GM12878 (cell line): ENCODE measurements at regions not wholly inside any gene's neighbourhood (a gene's known extent, or its start where the extent isn't known, plus 50 kb on each side); places are given as distances from the start of the nearest gene placed in this dataset.

Experiments
- ATAC-seq: fragments of 200-7000 bp; cut with Tn5 transposase; 3 replicates; pipeline ENCODE4 v1.9.1; 2020; ENCODE audit warnings: mild to moderate bottlenecking, moderate library complexity
- BruUV-seq: library from RNA; stranded (reverse); fragments of 400-500 nt; replicated peaks from 2 replicates; lab custom pipeline; 2021; lab: Mats Ljungman, UMichigan
- CTCF ChIA-PET: fragments of 300-600 bp; sonication (Branson Sonifier 250); formaldehyde crosslinking; extraction: SDS; loops from one replicate; lab custom pipeline; 2021; ENCODE audit warnings: inconsistent platforms; lab: Yijun Ruan, JAX
- POLR2A ChIA-PET: fragments of 350-600 bp; formaldehyde crosslinking; extraction: SDS; loops from one replicate; lab custom pipeline; 2021; ENCODE audit warnings: inconsistent platforms; lab: Charles Lee
- RAD21 ChIA-PET: fragments of 300-600 bp; sonication (Branson Sonifier 250); formaldehyde crosslinking; loops from one replicate; lab custom pipeline; 2023; ENCODE audit warnings: antibody characterized with exemption; ENCODE audit not compliant: unreplicated experiment; lab: Charles Lee
- SMC1A ChIA-PET: fragments of 300-600 bp; sonication (Branson Sonifier 250); formaldehyde crosslinking; loops from one replicate; lab custom pipeline; 2023; ENCODE audit not compliant: unreplicated experiment, uncharacterized antibody; lab: Charles Lee
- DNase-seq: peaks from one replicate; pipeline ENCODE4 v3.0.0-alpha.2; 2011; ENCODE audit warnings: low read depth, low spot score
- FAIRE-seq: peaks from 3 replicates; lab custom pipeline; 2011; peaks lifted over from hg19 to GRCh38; lab: Jason Lieb, UNC
- H2AFZ ChIP-seq: 2 replicates; pipeline ENCODE4 v1.6.0; 2011; ENCODE audit warnings: low read depth, low read length, control low read depth; ENCODE audit not compliant: control insufficient read depth
- H3K27ac ChIP-seq: 2 replicates; pipeline ENCODE4 v1.5.1; 2011; ENCODE audit warnings: control low read depth; ENCODE audit not compliant: control insufficient read depth, insufficient read depth
- H3K27me3 ChIP-seq, 2 experiments: replicated peaks in 1 of 2; 2 replicates each; pipeline versions ENCODE4 v1.6.0 to v1.6.1; 2011; ENCODE audit warnings: low read length in 1 of 2; ENCODE audit not compliant: control insufficient read depth in 2 of 2, insufficient read depth in 2 of 2
- H3K36me3 ChIP-seq, 2 experiments: 2 replicates each; pipeline ENCODE4 v1.5.1; 2011; ENCODE audit warnings: low read length in 1 of 2; ENCODE audit not compliant: control insufficient read depth in 2 of 2, insufficient read depth in 2 of 2
- H3K4me1 ChIP-seq: 2 replicates; pipeline ENCODE4 v1.6.1; 2011; ENCODE audit warnings: mild to moderate bottlenecking, low read length, moderate library complexity, mixed read lengths; ENCODE audit not compliant: control insufficient read depth, insufficient read depth
- H3K4me2 ChIP-seq: 2 replicates; pipeline ENCODE4 v1.6.0; 2011; ENCODE audit warnings: control low read depth; ENCODE audit not compliant: control insufficient read depth, insufficient read depth
- H3K4me3 ChIP-seq: fragments of 200-600 bp; sonication (generic); 2 replicates; pipeline ENCODE4 v1.5.1; 2016
- H3K79me2 ChIP-seq: 2 replicates; pipeline ENCODE4 v1.6.0; 2011; ENCODE audit warnings: low read length; ENCODE audit not compliant: control insufficient read depth, insufficient read depth
- H3K9ac ChIP-seq: 2 replicates; pipeline ENCODE4 v1.8.0; 2011; ENCODE audit warnings: low read length, control low read depth, mixed read lengths; ENCODE audit not compliant: control insufficient read depth, insufficient read depth
- H3K9me3 ChIP-seq: replicated peaks from 3 replicates; pipeline ENCODE4 v1.5.1; 2011; ENCODE audit warnings: mild to moderate bottlenecking, low read length; ENCODE audit not compliant: control insufficient read depth, insufficient read depth
- H4K20me1 ChIP-seq: 2 replicates; pipeline ENCODE4 v1.6.0; 2011; ENCODE audit not compliant: control insufficient read depth, insufficient read depth
- BCL11A ChIP-seq: IDR thresholded peaks from 2 replicates; pipeline ENCODE4 v1.6.1; 2011; ENCODE audit warnings: low read depth, low read length
- CEBPB ChIP-seq, 2 experiments: fragments of 150-350 bp in 1 of 2; IDR thresholded peaks; 2 replicates each; pipeline ENCODE4 v1.6.1; 2012 to 2014; ENCODE audit warnings: low read depth in 2 of 2, low read length in 2 of 2, borderline replicate concordance in 1 of 2, inconsistent platforms in 1 of 2
- HDGF ChIP-seq: fragments of 450-650 bp; IDR thresholded peaks from 2 replicates; pipeline ENCODE4 v1.6.1; 2016; ENCODE audit warnings: antibody characterized with exemption
- IKZF2 ChIP-seq, 2 experiments: fragments of 450-650 bp; IDR thresholded peaks; 2 replicates each; pipeline ENCODE4 v1.6.1; 2017; ENCODE audit warnings: mild to moderate bottlenecking in 2 of 2, moderate library complexity in 2 of 2
- JUNB ChIP-seq: IDR thresholded peaks from 2 replicates; pipeline ENCODE4 v1.6.1; 2016; ENCODE audit warnings: antibody characterized with exemption, mild to moderate bottlenecking
- MLLT1 ChIP-seq: fragments of 450-650 bp; IDR thresholded peaks from 2 replicates; pipeline ENCODE4 v1.6.1; 2016; ENCODE audit warnings: mild to moderate bottlenecking
- NR2F1 ChIP-seq: fragments of 450-650 bp; conservative IDR thresholded peaks from 2 replicates; pipeline ENCODE4 v1.6.1; 2017; ENCODE audit warnings: mild to moderate bottlenecking
- POU2F2 ChIP-seq: IDR thresholded peaks from 3 replicates; pipeline ENCODE4 v1.6.1; 2011; ENCODE audit warnings: low read depth, mild to moderate bottlenecking, low read length, borderline replicate concordance
- SRF ChIP-seq, 2 experiments: IDR thresholded peaks; 2 replicates each; pipeline ENCODE4 v1.6.1; 2011; ENCODE audit warnings: low read depth in 2 of 2, low read length in 2 of 2, mild to moderate bottlenecking in 1 of 2, moderate library complexity in 1 of 2
- STAT1 ChIP-seq: fragments of 450-650 bp; conservative IDR thresholded peaks from 2 replicates; pipeline ENCODE4 v1.6.1; 2014; ENCODE audit warnings: antibody characterized with exemption, mild to moderate bottlenecking
- TCF7 ChIP-seq: IDR thresholded peaks from 2 replicates; pipeline ENCODE4 v1.6.1; 2014; ENCODE audit warnings: antibody characterized with exemption, borderline replicate concordance
- USF2 ChIP-seq: IDR thresholded peaks from 2 replicates; pipeline ENCODE4 v1.6.1; 2011; ENCODE audit warnings: low read depth, low read length, improper control_type of control experiment, borderline replicate concordance
- ZNF384 ChIP-seq: IDR thresholded peaks from 2 replicates; pipeline ENCODE4 v1.6.1; 2012; ENCODE audit warnings: low read depth, mild to moderate bottlenecking, low read length, improper control_type of control experiment, borderline replicate concordance
- WGBS: methylation state at CpG from one replicate; pipeline ENCODE4 v1.1.6; 2016; ENCODE audit warnings: low lambda C conversion rate; ENCODE audit not compliant: insufficient replicate concordance, insufficient coverage; ENCODE audit errors: missing lambda C conversion rate; 5-methylcytosine and 5-hydroxymethylcytosine counted together
- in situ Hi-C: fragments of 300-500 bp; cut with MboI; formaldehyde crosslinking; loops from 9 replicates; pipeline ENCODE4 v1.14.3; 2018; ENCODE audit warnings: mixed read lengths
- intact Hi-C: fragments of 100-400 bp; cut with micrococcal nuclease; formaldehyde crosslinking; loops from one replicate; pipeline ENCODE4 v1.14.2; 2022; ENCODE audit not compliant: unreplicated experiment
- TF ChIP-seq, protein P1 (sequence below): fragments of 450-650 bp; formaldehyde crosslinking; IDR thresholded peaks from 2 replicates; pipeline ENCODE4 v1.5.0; 2022; ENCODE audit warnings: mild to moderate bottlenecking, missing genetic modification characterization

- Histone ChIP-seq H2AFZ (no peak overlapping the region), H3K27ac (no peak overlapping the region), H3K27me3 (no peaks in the 10 kb centered on the region), H3K9me3 (no peaks in the 10 kb centered on the region), H3K79me2 (no peaks in the 10 kb centered on the region), H4K20me1 (no peaks in the 10 kb centered on the region), H3K4me2 (no peak overlapping the region), H3K9ac (no peak overlapping the region), H3K4me1 (no peaks in the 10 kb centered on the region), H3K4me3 (no peak overlapping the region), H3K36me3 (no peaks in the 10 kb centered on the region)
- BruUV-seq: no TSS peak
- SMC1A ChIA-PET: no interaction called here
- WGBS: 71% methylated on average over 5 of the region's 5 CpGs
- DNase-seq (no peak), ATAC-seq (no peak), FAIRE-seq (no peak)
- RAD21 ChIA-PET: no interaction called here
- intact Hi-C loops: no loop called here
- no peak for TF ChIP-seq POU2F2
- no peak for TF ChIP-seq BCL11A
- no peak for TF ChIP-seq CEBPB (IDR thresholded peaks at IDR 0.05; ENCODE audit: borderline replicate concordance in 1 of 2, low read depth in 2 of 2, low read length in 2 of 2)
- TF ChIP-seq IKZF2 (IDR thresholded peaks at IDR 0.05): no peak
- no peak for TF ChIP-seq TCF7
- no peak for TF ChIP-seq ZNF384
- no peak for TF ChIP-seq SRF (IDR thresholded peaks at IDR 0.05; ENCODE audit: low read depth in 2 of 2, low read length in 2 of 2)
- TF ChIP-seq HDGF: no peak
- no peak for TF ChIP-seq NR2F1
- no peak for TF ChIP-seq USF2
- TF ChIP-seq STAT1: no peak
- no peak for TF ChIP-seq MLLT1
- no peak for TF ChIP-seq JUNB
- TF ChIP-seq, protein P1, sequence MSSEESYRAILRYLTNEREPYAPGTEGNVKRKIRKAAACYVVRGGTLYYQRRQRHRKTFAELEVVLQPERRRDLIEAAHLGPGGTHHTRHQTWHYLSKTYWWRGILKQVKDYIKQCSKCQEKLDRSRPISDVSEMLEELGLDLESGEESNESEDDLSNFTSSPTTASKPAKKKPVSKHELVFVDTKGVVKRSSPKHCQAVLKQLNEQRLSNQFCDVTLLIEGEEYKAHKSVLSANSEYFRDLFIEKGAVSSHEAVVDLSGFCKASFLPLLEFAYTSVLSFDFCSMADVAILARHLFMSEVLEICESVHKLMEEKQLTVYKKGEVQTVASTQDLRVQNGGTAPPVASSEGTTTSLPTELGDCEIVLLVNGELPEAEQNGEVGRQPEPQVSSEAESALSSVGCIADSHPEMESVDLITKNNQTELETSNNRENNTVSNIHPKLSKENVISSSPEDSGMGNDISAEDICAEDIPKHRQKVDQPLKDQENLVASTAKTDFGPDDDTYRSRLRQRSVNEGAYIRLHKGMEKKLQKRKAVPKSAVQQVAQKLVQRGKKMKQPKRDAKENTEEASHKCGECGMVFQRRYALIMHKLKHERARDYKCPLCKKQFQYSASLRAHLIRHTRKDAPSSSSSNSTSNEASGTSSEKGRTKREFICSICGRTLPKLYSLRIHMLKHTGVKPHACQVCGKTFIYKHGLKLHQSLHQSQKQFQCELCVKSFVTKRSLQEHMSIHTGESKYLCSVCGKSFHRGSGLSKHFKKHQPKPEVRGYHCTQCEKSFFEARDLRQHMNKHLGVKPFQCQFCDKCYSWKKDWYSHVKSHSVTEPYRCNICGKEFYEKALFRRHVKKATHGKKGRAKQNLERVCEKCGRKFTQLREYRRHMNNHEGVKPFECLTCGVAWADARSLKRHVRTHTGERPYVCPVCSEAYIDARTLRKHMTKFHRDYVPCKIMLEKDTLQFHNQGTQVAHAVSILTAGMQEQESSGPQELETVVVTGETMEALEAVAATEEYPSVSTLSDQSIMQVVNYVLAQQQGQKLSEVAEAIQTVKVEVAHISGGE (CRISPR knock-in tag): no peak
- CTCF ChIA-PET: no interaction called here
- in situ Hi-C loops: no loop called here
- POLR2A ChIA-PET: no interaction called here
Measured at GRCh38 chr5:62097361-62097760, 208.6 kb upstream of the KIF2A start.
